ENCODE measurements at regions not wholly inside any gene's neighbourhood (a gene's known extent, or its start where the extent isn't known, plus 50 kb on each side); places are given as distances from the start of the nearest gene placed in this dataset.
A peak's percentile ranks its signal among the peaks of the same experiment; 100 is the strongest.

DNA sequence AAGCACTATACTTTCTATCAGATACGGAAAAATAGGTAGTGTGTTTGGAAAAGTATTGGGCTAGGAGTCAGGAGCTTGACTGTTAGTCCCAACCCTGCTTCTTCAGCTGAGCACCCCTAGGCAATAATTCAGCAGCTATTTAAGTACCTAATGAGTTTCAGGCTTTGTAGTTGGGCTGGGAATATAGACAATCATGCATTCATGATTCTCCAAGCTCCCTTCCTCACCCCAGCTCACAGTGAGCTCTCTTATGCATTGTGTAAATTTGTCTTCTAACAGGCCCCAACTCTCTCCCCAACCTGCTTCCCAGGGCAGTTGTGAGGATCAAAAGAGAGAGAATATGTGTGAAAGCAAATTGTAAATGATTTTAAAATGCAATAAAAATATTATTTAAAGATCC, 201.2 kb downstream of the MSX2 start:
- 59 to 74% methylated on average over 1 of the region's 1 CpG for WGBS, 2 experiments (ENCODE audit: low coverage in 1 of 2, low lambda C conversion rate in 2 of 2, missing lambda C conversion rate in 2 of 2)

DNA sequence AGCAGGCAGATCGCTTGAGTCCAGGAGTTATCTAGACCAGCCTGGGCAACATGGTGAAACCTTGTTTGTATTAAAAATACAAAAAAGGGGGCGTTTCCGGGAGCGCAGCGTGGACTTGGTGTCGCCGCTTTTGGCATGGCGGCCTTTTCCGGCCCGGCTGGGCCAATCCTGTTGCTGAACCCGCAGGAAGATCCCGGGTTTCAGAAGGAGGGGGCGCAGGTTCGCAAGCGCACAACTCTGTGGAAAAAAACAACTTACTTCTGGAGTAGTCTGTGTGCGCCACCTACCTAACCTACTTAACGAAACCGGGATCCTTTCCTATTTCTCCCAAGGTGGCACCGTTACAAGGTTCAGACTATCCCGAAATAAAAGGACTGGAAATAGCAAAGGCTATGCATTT, 198.6 kb downstream of the MSX2 start:
- no peak for DNase-seq
- H3K27ac ChIP-seq: no peak overlapping the region
- H3K4me2 ChIP-seq (ENCODE audit: unreplicated experiment): no peak overlapping the region
- H3K9ac ChIP-seq: no peak overlapping the region
- H3K4me1 ChIP-seq (ENCODE audit: insufficient read depth): peaks cover 6% of the 10 kb centered on the region; the same call in 1 of the 2 replicates
- H3K9me2 ChIP-seq (ENCODE audit: insufficient read depth): no peaks in the 10 kb centered on the region
- H3K27me3 ChIP-seq (replicated peaks; ENCODE audit: insufficient read depth): no peaks in the 10 kb centered on the region; the same call in 1 of the 2 replicates
- 82% methylated on average over 19 to 20 of the region's 20 CpGs for WGBS, 2 experiments (ENCODE audit: low coverage in 1 of 2, low lambda C conversion rate in 2 of 2, missing lambda C conversion rate in 2 of 2)
- TF ChIP-seq EZH2 (IDR thresholded peaks at IDR 0.05; ENCODE audit: insufficient read depth, poor library complexity, severe bottlenecking): no peak
- no peak for TF ChIP-seq EZH2phosphoT487 (IDR thresholded peaks at IDR 0.05; ENCODE audit: insufficient read depth, low read depth)
- H3F3A ChIP-seq (ENCODE audit: insufficient read depth): no peaks in the 10 kb centered on the region
- H3K4me3 ChIP-seq: no peak overlapping the region
- in situ Hi-C loops (cut with MboI): loop anchor here (10.0 kb wide), 1 partner anchor 508 kb away; no protein-coding TSS in a partner anchor
- H3K9me3 ChIP-seq (ENCODE audit: low read depth): no peaks in the 10 kb centered on the region
- no peaks in the 10 kb centered on the region for H3K79me2 ChIP-seq (ENCODE audit: insufficient read depth)
- no peak overlapping the region for H2AFZ ChIP-seq
- no peaks in the 10 kb centered on the region for H4K20me1 ChIP-seq (ENCODE audit: insufficient read depth)
- H3K36me3 ChIP-seq (ENCODE audit: low read depth): no peaks in the 10 kb centered on the region

More for the DNA sequence above, 201.2 kb downstream of the MSX2 start:
- peaks cover 6% of the 10 kb centered on the region; the same call in 1 of the 2 replicates for H3K4me1 ChIP-seq (ENCODE audit: insufficient read depth)
- TF ChIP-seq EZH2 (IDR thresholded peaks at IDR 0.05; ENCODE audit: insufficient read depth, poor library complexity, severe bottlenecking): no peak
- no peak for TF ChIP-seq EZH2phosphoT487 (IDR thresholded peaks at IDR 0.05; ENCODE audit: insufficient read depth, low read depth)
- no peaks in the 10 kb centered on the region for H3K36me3 ChIP-seq (ENCODE audit: low read depth)
- H3K9ac ChIP-seq: no peak overlapping the region
- DNase-seq: no peak
- in situ Hi-C loops (cut with MboI): loop anchor here (10.0 kb wide), 1 partner anchor 511 kb away; no protein-coding TSS in a partner anchor
- no peak overlapping the region for H3K4me2 ChIP-seq (ENCODE audit: unreplicated experiment)
- H4K20me1 ChIP-seq (ENCODE audit: insufficient read depth): no peaks in the 10 kb centered on the region
- H3K9me3 ChIP-seq (ENCODE audit: low read depth): no peaks in the 10 kb centered on the region
- H3K27me3 ChIP-seq (replicated peaks; ENCODE audit: insufficient read depth): no peaks in the 10 kb centered on the region; the same call in 1 of the 2 replicates
- H2AFZ ChIP-seq: no peak overlapping the region
- H3K4me3 ChIP-seq: no peak overlapping the region
- H3K27ac ChIP-seq: no peak overlapping the region
- no peaks in the 10 kb centered on the region for H3K79me2 ChIP-seq (ENCODE audit: insufficient read depth)
- no peaks in the 10 kb centered on the region for H3K9me2 ChIP-seq (ENCODE audit: insufficient read depth)
- no peaks in the 10 kb centered on the region for H3F3A ChIP-seq (ENCODE audit: insufficient read depth)

DNA sequence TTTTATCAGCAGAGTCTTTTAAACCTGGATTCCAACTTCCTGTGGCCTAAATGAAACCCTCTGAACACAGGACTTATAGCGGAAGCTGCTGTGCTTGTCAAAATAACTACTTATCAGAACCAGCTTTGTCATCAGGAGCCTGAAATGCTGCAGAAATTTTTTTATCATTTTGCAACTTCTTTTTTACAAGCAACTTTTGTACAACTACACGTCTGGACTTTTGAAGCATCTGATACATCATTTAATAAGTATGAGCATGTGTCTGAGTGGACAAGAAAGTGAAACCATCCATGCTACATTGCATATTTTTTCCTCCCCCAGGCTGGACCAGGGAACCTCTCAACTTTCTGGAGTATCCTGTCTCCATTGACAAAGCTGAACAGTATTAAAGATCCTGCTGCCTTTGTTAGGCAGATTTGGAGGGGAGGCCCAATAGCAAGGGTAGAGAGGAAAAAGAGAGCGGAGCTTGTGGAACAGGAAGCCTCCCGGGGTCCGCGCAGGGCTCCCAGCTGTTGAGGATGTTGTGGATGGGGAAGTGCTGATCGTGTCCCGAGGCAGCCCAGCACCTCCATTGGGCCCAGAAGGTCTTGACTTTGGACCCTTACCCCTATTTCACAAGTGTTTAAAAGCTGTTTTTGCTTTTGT, 196.6 kb downstream of the MSX2 start:
- Histone ChIP-seq H3K27me3 (replicated peaks; ENCODE audit: insufficient read depth) (no peaks in the 10 kb centered on the region; the same call in 1 of the 2 replicates), H2AFZ (peak overlapping the region; percentile 65), H3K9me3 (ENCODE audit: low read depth) (no peaks in the 10 kb centered on the region), H3K4me3 (0 out of 2 replicates have a peak overlapping the region, but pooled peaks have one; percentile 7), H3K36me3 (ENCODE audit: low read depth) (no peaks in the 10 kb centered on the region), H4K20me1 (ENCODE audit: insufficient read depth) (no peaks in the 10 kb centered on the region), H3K9ac (no peak overlapping the region), H3F3A (ENCODE audit: insufficient read depth) (no peaks in the 10 kb centered on the region), H3K4me1 (ENCODE audit: insufficient read depth) (peaks cover 6% of the 10 kb centered on the region; the same call in 1 of the 2 replicates), H3K79me2 (ENCODE audit: insufficient read depth) (no peaks in the 10 kb centered on the region), H3K4me2 (ENCODE audit: unreplicated experiment) (peak overlapping the region; percentile 42), H3K9me2 (ENCODE audit: insufficient read depth) (no peaks in the 10 kb centered on the region), H3K27ac (no peak overlapping the region)
- in situ Hi-C loops (cut with MboI): loop anchor here (10.0 kb wide), 1 partner anchor 506 kb away; no protein-coding TSS in a partner anchor
- DNase-seq: peak; percentile 9
- TF ChIP-seq EZH2phosphoT487 (IDR thresholded peaks at IDR 0.05; ENCODE audit: insufficient read depth, low read depth) (no peak), EZH2 (IDR thresholded peaks at IDR 0.05; ENCODE audit: insufficient read depth, poor library complexity, severe bottlenecking) (no peak)
- 54 to 60% methylated on average over 8 of the region's 8 CpGs for WGBS, 2 experiments (ENCODE audit: low coverage in 1 of 2, low lambda C conversion rate in 2 of 2, missing lambda C conversion rate in 2 of 2)

DNA sequence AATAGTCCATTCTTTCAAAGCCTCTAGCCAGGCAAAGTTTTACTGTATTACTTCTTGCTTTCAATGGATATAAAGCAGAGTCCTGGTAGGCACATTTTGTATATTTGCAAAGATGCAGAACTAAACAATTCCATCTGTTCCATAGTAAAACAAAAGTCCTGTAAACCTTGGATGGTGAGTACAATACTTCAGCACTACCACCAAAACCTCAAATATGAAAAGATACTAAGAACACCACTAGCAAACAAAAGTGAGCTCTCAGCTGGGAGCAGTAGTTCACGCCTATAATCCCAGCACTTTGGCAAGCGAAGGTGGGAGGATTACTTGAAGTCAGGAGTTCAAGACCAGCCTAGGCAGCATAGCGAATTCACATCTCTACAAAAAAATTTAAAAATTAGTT, 195.0 kb downstream of the MSX2 start:
- Histone ChIP-seq H2AFZ (no peak overlapping the region), H4K20me1 (ENCODE audit: insufficient read depth) (no peaks in the 10 kb centered on the region), H3K4me3 (no peak overlapping the region), H3K9me2 (ENCODE audit: insufficient read depth) (no peaks in the 10 kb centered on the region), H3K9me3 (ENCODE audit: low read depth) (no peaks in the 10 kb centered on the region), H3K4me1 (ENCODE audit: insufficient read depth) (peaks cover 6% of the 10 kb centered on the region; the same call in 1 of the 2 replicates), H3K27me3 (replicated peaks; ENCODE audit: insufficient read depth) (no peaks in the 10 kb centered on the region), H3K9ac (no peak overlapping the region), H3K4me2 (ENCODE audit: unreplicated experiment) (no peak overlapping the region), H3K79me2 (ENCODE audit: insufficient read depth) (no peaks in the 10 kb centered on the region), H3K27ac (no peak overlapping the region), H3F3A (ENCODE audit: insufficient read depth) (no peaks in the 10 kb centered on the region), H3K36me3 (ENCODE audit: low read depth) (no peaks in the 10 kb centered on the region)
- 44 to 46% methylated on average over 3 of the region's 3 CpGs for WGBS, 2 experiments (ENCODE audit: low coverage in 1 of 2, low lambda C conversion rate in 2 of 2, missing lambda C conversion rate in 2 of 2)
- TF ChIP-seq EZH2phosphoT487 (IDR thresholded peaks at IDR 0.05; ENCODE audit: insufficient read depth, low read depth) (no peak), EZH2 (IDR thresholded peaks at IDR 0.05; ENCODE audit: insufficient read depth, poor library complexity, severe bottlenecking) (no peak)
- DNase-seq: no peak
- in situ Hi-C loops (cut with MboI): no loop called here
